GM18861 (cell line): ENCODE measurements at regions not wholly inside any gene's neighbourhood (a gene's known extent, or its start where the extent isn't known, plus 50 kb on each side); places are given as distances from the start of the nearest gene placed in this dataset.

Source experiments
- ATAC-seq: cut with Tn5 transposase; IDR thresholded peaks from one replicate; pipeline ENCODE4 v1.9.1; 2021; ENCODE audit not compliant: unreplicated experiment

DNA sequence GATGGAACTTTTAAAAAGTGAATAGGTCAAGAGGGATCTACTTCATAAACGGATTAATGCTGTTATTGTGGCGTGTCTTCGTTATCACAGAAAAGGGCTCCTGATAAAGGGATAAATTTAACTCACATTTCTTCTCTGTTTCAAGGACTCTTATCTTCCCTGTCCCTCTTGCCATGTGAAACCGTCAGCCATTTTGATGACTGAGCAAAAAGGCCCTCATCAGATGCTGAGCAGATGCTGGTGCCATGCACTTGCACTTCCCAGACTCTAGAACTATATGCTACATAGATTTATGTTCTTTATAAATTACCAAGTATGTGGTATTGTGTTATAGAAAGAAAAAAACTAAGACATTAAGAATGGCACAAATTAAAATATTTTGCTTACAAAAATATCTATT is 1011.8 kb upstream of the GBE1 start:
- ATAC-seq = no peak

DNA sequence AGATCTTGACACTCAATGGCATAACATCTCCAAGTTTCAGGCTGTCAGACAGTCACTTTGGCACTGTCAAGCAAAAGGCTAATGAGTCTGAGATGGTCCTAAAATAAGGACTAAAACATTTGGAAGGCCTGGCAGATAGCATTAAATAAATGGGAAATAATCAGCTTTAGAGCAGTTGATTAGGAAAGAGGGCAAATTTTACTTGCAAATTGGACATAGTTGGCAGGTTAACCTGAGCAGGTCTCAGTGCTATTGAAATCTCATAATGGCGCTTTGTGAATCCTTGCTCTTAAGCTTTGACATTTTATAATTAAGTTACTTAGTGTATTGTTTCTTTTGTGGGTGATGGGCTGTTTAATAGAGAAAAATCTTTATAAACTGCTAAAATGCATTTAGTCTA is 1003.1 kb upstream of the GBE1 start:
- ATAC-seq = no peak

DNA sequence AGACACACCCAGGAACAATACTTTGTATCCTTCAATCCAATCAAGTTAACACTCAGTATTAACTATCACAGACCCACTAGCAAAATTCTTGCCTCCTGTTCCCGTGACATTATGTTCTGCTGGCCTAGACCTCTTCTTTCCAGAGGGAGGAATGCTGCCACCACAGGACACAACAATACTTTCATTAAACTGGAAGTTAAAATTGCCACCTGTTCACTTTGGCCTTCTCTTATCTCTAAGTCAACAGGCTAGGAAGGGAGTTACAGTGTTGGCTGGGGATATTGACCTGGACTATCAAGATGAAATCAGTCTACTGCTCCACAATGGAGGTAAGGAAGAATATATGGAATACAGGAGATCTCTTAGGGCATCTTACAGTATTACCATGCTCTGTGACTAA is 1000.4 kb upstream of the GBE1 start:
- no peak for ATAC-seq

DNA sequence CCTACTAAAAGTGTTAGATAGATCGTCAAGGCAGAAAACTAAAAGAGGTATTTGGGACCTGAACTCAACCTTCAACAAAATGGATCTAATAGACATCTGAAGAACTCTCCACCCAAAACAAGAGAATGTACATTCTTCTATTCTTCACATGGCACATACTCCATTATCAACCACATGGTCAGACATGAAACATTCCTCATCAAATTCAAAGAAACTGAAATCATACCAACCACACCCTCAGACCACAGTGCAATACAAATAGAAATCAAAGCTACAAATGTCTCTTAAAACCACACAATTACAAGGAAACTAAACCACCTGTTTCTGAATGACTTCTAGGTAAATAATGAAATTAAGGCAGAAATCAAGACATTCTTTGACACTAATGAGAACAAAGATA is 984.1 kb upstream of the GBE1 start:
- no peak for ATAC-seq

DNA sequence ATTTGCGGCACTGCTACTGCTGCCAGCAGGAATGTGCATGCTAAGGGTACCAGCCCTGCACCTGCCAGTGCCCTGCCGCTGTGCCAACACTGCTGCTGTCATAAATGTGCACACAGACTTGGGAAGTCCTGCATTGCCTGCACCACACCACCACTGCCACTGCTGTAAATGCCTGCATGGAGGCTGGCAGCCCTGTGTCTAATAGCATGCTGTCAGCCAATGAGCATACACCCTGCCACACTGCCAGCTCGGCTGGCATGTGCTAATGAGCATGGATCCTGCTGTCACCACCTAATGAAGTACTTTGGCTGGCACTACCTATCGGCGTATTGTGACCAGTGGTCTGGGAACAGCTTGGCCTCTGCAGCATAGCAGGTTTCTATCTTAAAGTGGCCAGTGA is 981.8 kb upstream of the GBE1 start:
- no peak for ATAC-seq

DNA sequence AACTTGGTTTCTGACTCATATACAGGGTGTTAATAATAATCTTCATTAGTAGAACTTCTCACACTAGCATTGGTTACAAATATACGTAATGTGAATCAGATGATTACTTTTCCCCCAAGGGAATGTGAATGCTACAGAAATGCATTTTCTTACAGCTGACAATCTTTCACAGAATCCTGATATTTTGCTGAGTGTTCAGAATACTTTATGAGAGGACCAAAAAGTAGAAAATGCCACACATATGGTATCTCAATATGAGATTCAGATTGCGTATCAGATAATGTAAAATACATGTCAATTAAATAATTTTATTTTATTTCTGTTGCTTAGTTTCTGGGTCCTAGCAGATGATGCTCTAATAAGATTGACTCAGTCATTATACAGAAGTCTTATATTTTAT is 979.9 kb upstream of the GBE1 start:
- no peak for ATAC-seq

DNA sequence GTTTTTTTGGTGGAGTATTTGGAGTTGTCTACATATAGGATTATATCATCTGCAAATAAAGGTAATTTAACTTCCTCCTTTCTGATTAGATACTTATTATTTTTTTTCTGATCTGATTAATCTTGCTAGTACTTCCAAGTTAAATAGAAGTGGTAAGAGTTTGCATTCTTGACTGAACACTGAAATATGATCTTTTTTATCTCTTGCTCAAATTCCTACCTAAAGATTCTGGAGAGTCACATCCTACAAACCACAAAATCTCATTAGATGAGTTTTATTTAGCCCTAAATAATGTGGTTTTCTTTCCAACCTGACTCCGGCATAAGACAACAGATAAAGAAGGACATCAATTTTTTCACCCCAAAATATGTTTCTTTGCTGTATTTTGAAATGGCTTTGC is 977.9 kb upstream of the GBE1 start:
- no peak for ATAC-seq

DNA sequence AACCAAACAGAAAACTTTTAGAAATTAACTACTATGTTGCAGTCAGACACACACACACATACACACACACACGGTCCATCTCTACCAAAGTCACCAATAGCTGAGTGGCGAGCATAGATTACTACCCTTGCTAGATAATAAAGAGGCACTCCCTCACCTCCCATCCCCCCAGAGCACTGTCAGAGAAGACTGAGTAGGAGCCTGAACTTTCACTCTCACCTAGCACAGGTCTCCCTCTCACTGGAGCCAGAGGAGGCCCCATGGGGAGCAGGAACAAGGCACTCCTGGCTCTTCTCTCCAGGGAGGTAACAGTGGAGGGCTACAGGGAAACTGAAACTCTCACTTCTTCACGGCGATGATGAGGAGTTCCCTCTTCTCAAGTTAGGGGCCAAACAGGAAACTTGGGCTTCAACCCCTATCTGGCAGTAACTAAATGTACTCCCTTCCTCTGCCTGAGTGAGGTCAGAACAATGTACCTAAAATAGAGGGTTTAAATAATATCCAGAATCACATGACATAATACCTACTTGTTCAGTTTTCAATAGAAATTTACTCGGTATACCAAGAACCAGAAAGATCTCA is 975.3 kb upstream of the GBE1 start:
- ATAC-seq = no peak

DNA sequence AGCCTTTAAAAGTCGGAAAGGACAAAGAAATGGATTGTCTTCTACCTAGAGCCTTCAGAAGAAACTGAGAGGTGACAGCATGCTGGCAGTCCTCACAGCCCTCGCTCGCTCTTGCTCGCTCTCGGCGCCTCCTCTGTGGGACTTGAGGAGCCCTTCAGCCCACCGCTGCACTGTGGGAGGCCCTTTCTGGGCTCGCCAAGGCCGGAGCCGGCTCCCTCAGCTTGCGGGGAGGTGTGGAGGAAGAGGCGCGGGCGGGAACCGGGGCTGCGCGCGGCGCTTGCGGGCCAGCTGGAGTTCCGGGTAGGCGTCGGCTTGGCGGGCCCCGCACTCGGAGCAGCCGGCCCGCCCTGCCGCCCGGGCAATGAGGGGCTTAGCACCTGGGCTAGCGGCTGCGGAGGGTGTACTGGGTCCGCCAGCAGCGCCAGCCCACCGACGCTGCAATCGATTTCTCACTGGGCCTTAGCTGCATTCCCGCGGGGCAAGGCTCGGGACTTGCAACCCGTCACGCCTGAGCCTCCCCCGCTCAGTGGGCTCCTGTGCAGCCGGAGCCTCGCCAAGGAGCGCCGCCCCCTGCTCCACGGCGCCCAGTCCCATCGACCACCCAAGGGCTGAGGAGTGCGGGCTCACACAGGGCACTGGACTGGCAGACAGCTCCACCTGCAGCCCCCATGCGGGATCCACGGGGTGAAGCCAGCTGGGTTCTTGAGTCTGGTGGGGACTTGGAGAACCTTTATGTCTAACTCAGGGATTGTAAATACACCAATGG is 953.8 kb upstream of the GBE1 start:
- ATAC-seq = no peak

DNA sequence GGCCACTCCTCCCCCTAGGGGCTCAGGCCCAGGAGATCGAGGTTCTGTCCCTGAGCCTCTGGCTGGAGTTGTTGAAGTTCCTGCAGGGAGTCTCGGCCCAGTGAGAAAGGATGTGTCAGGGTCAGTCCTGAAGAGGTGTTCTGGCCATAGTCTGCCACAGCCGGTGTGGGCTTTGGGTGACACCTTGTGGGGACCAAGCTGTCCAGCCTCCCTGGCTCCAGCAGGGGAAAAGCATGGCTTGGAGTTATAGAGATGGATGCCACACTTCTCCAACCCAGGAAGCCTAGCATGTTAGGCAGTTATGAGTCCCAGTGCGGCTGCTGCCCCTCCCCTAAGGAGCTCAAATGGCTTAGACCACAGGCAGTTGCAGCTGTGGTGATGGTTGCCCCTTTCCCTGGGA is 945.6 kb upstream of the GBE1 start:
- no peak for ATAC-seq

DNA sequence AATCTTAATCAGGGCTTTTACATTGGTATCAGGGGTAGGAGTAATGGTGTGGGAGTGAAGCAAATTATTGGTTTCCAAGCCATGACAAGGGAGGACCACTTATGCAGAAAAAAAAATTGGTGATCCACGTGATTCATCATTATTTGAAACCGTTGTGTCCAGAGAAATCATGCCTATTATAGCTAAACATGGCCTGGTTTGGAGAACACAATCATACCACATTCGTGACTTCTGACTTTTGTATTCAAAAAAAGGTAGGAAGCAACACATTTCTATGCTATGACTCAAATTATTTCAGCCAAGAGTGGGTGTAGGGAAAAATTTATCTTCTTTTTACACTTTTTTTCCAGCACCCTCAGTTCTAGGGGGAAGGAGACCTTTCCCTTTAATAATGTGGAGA is 924.3 kb upstream of the GBE1 start:
- no peak for ATAC-seq

DNA sequence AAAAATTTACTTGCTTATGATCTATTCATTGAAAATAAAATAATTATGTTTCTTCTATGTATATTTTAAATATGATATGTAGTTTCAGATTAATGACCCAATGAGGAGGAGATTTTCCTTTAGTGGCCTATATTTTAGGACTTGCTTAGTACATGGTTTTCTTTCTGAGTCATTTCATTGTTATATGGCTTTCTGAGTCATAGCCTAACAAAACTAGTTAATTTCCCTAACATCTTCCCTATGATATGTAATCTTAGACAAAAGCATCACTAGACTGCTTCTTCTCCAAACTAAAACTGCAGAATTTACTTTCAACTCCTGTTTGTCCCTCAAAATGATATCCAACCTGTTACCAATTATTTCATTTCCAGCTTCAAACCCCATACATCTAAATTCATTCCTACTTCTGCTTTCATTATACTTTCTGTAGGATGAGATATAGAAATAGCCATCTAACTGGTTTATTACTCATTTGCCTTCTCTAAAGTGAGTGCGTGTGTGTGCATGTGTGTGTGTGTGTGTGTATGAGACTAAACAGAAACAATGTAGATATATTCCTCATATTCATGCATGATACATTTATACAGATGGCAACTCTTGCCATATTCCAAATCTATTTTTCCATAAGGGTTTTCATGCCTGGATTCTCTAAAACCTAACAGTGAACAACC is 915.0 kb upstream of the GBE1 start:
- ATAC-seq = no peak

DNA sequence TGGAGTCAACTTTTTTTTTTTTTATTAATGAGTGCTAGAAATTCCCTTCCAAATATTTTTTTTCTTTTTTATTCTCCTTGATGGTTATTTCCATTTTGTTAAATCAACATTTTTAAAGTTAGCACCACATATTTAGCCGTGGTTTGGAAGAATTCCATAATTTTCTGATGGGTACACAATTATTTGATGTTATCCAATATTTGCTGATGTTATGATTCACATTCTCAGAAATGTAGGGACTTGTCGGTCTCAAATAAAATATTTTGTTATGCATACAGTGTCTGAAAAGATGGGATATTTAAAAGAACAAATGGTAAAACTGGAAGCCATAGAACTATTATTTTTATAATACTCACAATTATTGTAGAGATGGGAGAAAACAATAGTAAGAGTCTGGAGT is 911.5 kb upstream of the GBE1 start:
- ATAC-seq = no peak

DNA sequence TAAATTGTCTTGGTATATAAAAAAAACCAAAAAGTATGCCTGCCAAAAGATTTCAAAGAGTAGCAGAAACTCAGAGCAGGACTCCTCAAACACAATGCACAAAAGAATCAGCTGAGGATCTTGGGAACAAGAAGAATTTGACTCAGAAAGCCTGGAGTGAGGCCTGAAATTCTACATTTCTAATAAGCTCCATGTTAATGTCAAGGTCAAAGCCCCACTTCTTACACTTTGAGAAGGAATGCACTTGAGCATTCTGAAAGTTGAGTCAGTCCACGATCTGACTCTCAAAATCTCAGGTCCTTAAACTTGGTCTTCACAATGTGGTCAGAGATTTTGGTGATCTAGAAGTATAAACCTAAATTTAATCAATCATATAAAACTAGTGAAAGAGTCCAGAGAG is 910.0 kb upstream of the GBE1 start:
- ATAC-seq = no peak

DNA sequence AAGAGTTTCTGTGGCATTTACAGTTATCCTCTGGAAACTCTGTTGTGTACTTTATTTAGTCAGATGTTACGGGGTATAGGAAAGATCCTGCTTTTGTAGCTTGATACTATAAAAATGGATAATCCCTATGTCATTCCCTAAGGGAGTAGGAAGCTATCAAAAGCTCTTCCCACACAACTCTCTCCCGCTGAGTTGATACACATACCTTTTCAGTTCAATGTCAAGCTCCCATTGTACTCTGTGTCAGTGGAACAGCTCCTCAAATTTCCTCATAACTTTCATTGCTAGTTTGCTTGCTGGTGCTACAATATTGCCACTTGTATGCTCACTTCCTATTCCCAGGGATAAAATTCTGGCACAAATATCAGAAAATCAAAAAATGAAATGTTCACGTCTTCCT is 893.3 kb upstream of the GBE1 start:
- ATAC-seq = no peak

DNA sequence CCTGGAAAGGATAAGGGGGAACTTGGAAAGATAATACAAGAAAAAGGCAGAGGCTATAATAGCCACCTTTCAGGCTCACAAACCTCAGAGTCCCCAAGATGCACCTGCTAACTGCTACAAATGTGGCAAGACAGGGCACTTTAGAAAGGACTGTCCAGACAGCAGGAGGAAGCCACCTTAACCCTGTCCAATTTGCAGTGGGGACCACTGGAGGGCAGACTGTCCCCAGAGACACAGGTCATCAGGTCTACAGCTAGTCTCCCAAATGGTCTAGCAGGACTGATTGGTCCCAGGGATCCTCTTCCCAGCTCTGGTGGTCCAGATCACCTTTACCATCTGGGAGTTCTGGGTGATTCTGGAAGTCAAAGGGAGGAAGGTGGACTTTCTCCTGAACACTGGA is 882.5 kb upstream of the GBE1 start:
- no peak for ATAC-seq

DNA sequence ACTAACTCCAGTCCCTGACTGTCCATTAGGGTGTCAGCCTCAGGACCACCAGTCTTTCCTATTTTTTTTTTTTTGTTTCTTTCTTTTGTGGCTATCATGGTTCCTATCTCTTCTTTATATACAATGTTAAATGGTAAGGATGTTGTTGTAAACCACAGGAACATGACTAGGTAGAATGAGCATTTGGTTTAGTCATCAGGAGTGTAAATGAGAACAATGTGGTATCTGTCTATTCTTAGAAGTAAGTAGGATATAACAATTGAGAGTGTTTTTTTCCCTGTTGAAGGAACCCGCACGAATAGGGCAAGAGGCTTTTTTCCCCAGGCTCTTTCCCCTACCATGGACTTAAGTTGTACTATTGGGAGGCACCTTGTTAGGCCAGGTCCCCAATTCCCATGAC is 880.3 kb upstream of the GBE1 start:
- no peak for ATAC-seq

DNA sequence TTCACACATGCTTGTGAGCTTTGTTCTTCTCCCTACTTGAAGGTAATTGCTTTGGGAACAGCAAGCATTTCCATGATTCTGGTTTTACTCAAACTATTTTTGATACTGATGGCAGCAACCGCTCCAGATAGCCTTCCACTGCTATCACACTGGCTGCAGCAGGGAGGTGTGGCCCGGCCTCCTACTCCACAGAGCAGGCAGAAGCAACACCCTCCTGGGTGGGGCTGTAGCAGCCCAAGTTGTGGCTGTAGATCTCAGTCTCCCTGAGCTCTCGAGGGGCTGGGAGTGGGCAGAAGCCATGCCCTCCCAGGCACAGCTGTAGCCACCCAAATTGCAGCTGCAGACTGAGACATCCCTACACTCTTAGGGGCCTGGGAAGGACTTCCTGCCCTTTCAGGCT is 878.8 kb upstream of the GBE1 start:
- ATAC-seq = no peak

DNA sequence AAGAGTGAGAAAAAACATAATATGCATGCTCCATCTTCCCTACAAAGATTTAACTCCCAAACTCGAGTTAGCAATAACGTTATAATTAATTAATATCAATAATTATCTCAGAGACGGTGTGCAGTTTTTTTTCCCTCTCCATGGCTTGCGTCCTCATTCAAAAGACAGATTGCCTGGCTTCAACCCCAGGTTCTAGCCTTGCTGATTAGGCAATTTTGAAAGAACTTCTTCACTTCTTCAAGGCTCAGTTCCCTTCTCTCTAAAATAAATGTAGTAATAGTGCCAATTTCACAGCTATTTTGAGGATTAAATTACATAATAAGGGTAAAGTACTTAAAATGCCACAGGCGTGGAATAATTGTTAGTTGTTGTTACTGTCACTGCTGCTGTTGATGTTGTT is 876.1 kb upstream of the GBE1 start:
- ATAC-seq = no peak

DNA sequence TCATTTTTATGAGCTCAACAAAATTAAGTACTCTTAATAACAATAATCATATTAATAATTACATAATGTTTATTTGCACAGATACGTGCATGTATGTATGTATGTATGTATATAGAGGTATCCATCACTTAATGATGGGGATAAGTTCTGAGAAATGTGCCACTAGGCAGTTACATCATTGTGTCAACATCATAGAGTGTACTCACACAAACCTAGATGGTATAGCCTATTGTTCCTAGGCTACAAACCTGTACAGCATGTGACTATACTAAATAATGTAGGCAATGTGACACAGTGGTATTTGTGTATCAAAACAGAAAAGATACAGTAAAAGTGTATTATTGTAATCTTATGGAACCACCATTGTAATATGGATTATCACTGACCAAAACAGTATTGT is 874.7 kb upstream of the GBE1 start:
- ATAC-seq = no peak

DNA sequence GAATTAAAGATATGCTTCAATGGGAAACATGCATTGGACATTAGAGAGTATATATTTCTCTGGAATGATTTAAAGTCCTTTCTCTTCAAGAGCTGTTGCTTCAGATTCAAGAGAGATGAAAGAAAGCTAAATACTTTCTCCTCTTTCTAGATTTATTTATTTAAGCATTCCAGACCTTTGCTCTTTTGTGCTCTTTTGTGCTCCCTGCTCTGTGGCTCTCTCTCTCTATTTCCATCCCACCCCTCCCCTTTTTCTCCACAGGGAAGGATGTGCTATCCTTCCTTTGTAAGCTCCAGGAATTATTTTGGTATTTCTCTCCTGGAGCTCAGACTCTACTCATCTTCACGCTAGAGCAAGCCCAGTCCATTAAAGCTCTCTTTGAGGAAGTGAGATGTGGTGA is 871.9 kb upstream of the GBE1 start:
- ATAC-seq = no peak

DNA sequence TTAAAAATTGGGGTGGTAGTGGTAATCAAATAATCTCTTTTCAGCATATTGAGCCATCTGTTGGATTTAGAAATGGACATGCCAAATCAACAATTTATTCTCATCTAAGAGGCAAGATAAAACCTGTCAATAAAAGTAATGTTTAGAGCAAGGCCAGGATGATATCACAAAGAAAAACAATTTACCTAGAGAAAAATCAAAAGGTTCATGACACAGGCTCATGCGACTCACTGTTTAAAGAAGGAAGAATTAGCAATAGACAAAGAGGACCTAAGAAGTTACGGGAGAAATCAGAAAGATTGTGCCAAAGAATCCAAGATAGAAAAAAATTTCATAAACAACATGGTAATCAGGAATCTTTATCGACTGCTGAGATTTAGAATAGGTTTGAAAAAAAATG is 868.5 kb upstream of the GBE1 start:
- ATAC-seq = no peak
